ENCODE measurements at regions not wholly inside any gene's neighbourhood (a gene's known extent, or its start where the extent isn't known, plus 50 kb on each side); places are given as distances from the start of the nearest gene placed in this dataset.

DNA sequence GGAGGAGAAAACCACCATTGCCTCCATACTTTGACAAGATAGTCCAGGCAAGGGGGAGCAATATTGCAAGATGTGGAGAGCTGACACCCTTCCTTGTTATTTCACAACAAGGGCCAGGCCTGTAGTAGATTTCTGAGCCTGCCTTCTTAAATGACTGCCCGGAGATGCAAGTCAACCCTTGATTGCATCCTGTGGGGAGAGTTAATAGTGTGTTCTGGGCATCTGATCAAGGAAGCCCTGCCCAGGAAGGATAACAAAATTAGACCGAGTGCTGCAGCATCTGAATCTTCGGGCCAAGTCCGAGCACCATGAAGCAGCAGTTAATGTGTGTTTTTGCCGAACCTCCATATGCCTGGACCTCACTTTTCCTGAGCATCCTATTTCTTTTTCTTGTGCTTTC is 382.3 kb downstream of the PRDM2 start:
- Histone ChIP-seq H3K9me3 (peaks cover 0 to 6% (median 0%) of the 10 kb centered on the region in 11 donors), H3K27ac (no peak overlapping the region), H3K4me3 (no peak overlapping the region), H3K36me3 (no peaks in the 10 kb centered on the region), H3K4me1 (no peaks in the 10 kb centered on the region), H3K27me3 (peaks cover 0 to 3% (median 0%) of the 10 kb centered on the region in 7 donors)
- no peak for ATAC-seq
- no peak for DNase-seq
- TF ChIP-seq, protein P1, sequence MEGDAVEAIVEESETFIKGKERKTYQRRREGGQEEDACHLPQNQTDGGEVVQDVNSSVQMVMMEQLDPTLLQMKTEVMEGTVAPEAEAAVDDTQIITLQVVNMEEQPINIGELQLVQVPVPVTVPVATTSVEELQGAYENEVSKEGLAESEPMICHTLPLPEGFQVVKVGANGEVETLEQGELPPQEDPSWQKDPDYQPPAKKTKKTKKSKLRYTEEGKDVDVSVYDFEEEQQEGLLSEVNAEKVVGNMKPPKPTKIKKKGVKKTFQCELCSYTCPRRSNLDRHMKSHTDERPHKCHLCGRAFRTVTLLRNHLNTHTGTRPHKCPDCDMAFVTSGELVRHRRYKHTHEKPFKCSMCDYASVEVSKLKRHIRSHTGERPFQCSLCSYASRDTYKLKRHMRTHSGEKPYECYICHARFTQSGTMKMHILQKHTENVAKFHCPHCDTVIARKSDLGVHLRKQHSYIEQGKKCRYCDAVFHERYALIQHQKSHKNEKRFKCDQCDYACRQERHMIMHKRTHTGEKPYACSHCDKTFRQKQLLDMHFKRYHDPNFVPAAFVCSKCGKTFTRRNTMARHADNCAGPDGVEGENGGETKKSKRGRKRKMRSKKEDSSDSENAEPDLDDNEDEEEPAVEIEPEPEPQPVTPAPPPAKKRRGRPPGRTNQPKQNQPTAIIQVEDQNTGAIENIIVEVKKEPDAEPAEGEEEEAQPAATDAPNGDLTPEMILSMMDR (IDR thresholded peaks at IDR 0.05): no peak
- intact Hi-C loops (cut with DNase I): no loop called here
- 65 to 81% methylated on average over 5 of the region's 5 CpGs for WGBS, 2 donors

DNA sequence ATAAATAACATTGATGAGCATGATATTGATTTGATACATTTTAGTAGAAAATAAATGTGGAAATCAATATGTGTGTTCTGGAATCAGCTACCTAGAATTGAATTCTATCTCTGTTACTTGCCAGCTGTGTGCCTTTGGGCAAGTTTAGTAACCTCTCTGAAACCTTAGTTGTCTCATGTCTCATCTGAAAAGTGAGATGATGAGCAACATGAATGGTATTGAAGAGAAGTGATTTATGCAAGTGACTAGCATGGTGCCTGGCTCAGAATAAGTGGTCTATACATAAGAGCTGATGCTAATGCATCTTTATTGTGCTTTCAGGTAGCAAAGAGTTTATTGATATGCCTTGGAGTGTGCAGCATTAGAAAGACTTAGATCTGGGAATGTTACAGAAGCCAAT is 383.3 kb downstream of the PRDM2 start:
- Histone ChIP-seq H3K4me1 (no peaks in the 10 kb centered on the region), H3K36me3 (no peaks in the 10 kb centered on the region), H3K4me3 (no peak overlapping the region), H3K27ac (no peak overlapping the region), H3K27me3 (peaks cover 0 to 3% (median 0%) of the 10 kb centered on the region in 7 donors), H3K9me3 (peaks cover 0 to 8% (median 0%) of the 10 kb centered on the region in 11 donors)
- intact Hi-C loops (cut with DNase I): no loop called here
- ATAC-seq (no peak), DNase-seq (no peak)
- TF ChIP-seq, protein P1 (IDR thresholded peaks at IDR 0.05): no peak

DNA sequence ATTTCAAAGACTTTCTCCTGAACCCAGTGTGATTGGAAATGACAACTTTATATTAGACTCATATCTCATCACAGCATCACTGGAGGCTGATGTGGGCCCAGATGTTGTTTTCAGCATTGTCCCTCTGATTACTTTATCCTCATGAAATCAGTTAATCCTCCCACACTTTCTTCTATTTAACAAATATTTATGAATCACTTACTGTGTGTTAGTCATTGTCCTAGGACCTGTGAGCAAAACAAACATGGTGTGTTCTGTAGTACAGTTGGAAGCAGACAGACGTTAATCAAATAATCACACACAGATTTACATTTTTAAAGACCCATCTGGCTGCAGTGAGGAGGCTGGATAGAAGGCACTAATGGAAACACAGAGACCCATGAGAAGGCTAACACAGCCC is 383.7 kb downstream of the PRDM2 start:
- Histone ChIP-seq H3K27ac (no peak overlapping the region), H3K4me3 (no peak overlapping the region), H3K9me3 (peaks cover 0 to 8% (median 0%) of the 10 kb centered on the region in 11 donors), H3K4me1 (no peaks in the 10 kb centered on the region), H3K27me3 (peaks cover 0 to 3% (median 0%) of the 10 kb centered on the region in 7 donors), H3K36me3 (no peaks in the 10 kb centered on the region)
- TF ChIP-seq, protein P1 (IDR thresholded peaks at IDR 0.05): no peak
- 54 to 63% methylated on average over 1 of the region's 1 CpG for WGBS, 2 donors
- intact Hi-C loops (cut with DNase I): no loop called here
- no peak for DNase-seq
- ATAC-seq: no peak

DNA sequence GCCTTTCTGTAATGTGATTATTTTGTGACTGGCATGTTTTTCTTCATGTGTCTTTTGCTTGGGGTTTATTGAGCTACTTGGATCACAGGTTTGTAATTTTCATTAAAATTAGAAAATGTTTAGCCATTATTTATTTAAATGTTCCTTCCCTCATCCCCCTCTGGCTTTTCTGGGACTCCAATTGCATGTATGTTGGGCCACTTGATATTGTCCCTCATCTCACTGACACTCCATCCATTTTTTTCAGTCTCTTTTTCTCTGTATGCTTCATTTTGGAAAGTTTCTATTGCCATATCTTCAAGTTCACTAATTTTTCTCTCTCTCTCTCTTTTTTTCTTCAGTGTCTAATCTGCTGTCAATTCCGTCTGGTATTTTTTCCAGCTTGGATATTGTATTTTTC is 390.1 kb downstream of the PRDM2 start:
- DNase-seq (no peak), ATAC-seq (no peak)
- Histone ChIP-seq H3K4me1 (no peaks in the 10 kb centered on the region), H3K9me3 (peaks cover 0 to 26% (median 0%) of the 10 kb centered on the region in 11 donors), H3K36me3 (no peaks in the 10 kb centered on the region), H3K27me3 (peaks cover 0 to 12% (median 5%) of the 10 kb centered on the region in 7 donors), H3K4me3 (no peak overlapping the region), H3K27ac (no peak overlapping the region)
- intact Hi-C loops (cut with DNase I): no loop called here
- TF ChIP-seq, protein P1 (IDR thresholded peaks at IDR 0.05): no peak
- 83 to 87% methylated on average over 1 of the region's 1 CpG for WGBS, 2 donors

Measured in heart right ventricle (tissue), 16 donors.